GM23248 (cell line): ENCODE measurements at regions not wholly inside any gene's neighbourhood (a gene's known extent, or its start where the extent isn't known, plus 50 kb on each side); places are given as distances from the start of the nearest gene placed in this dataset.

Experiments used
- EZH2 ChIP-seq: fragments of 200-600 bp; sonication (generic); IDR thresholded peaks from 2 replicates; pipeline ENCODE4 v1.6.1; 2018; ENCODE audit warnings: antibody characterized with exemption, mild to moderate bottlenecking; ENCODE audit not compliant: insufficient read depth, poor library complexity, severe bottlenecking
- EZH2phosphoT487 ChIP-seq: fragments of 200-600 bp; sonication (generic); IDR thresholded peaks from 2 replicates; pipeline ENCODE4 v1.6.1; 2018; ENCODE audit warnings: antibody characterized with exemption, moderate library complexity, mild to moderate bottlenecking, low read depth; ENCODE audit not compliant: insufficient read depth

DNA sequence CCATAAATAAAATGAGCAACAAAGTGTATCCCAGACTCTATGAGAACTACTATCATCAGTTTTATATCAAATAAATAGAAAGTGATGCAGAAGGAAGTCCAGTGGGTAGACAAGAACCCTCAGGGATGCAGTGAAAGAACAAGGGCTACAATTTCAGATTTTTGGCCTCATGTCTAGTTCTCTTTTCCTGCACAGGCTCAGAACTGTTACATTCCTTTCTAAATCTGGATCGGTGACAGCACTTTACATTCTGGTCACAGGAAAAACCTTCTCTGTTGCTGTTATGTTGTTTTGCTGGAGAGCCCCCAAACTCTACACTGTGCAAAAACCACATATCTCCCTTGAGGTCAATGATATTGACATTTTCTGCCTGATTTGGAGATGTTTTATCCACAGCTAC lies 108.8 kb upstream of the ANO5 start:
- no peak for TF ChIP-seq EZH2
- no peak for TF ChIP-seq EZH2phosphoT487
